Hepatocyte (in vitro differentiated cells): ENCODE measurements at regions not wholly inside any gene's neighbourhood (a gene's known extent, or its start where the extent isn't known, plus 50 kb on each side); places are given as distances from the start of the nearest gene placed in this dataset.

Experiments
- DNase-seq: peaks from one replicate; pipeline ENCODE4 v3.0.0-alpha.2; 2016; ENCODE audit warnings: low spot score
- H2AFZ ChIP-seq: fragments of 200-600 bp; sonication (generic); 2 replicates; pipeline ENCODE4 v1.6.0; 2016; ENCODE audit warnings: antibody characterized with exemption, mild to moderate bottlenecking
- H3K27ac ChIP-seq: fragments of 200-600 bp; sonication (generic); 2 replicates; pipeline ENCODE4 v1.5.1; 2016; ENCODE audit warnings: mild to moderate bottlenecking
- H3K27me3 ChIP-seq: fragments of 200-600 bp; sonication (generic); 2 replicates; pipeline ENCODE4 v1.6.1; 2016
- H3K36me3 ChIP-seq: fragments of 200-600 bp; sonication (generic); replicated peaks from 2 replicates; pipeline ENCODE4 v1.5.1; 2016; ENCODE audit warnings: low read depth; ENCODE audit not compliant: insufficient read depth
- H3K4me1 ChIP-seq: fragments of 200-600 bp; sonication (generic); 2 replicates; pipeline ENCODE4 v1.5.1; 2016; ENCODE audit warnings: mild to moderate bottlenecking, moderate library complexity; ENCODE audit not compliant: insufficient read depth
- H3K4me2 ChIP-seq: fragments of 200-600 bp; sonication (generic); 2 replicates; pipeline ENCODE4 v1.6.0; 2016
- H3K4me3 ChIP-seq: fragments of 200-600 bp; sonication (generic); 2 replicates; pipeline ENCODE4 v1.5.1; 2016; ENCODE audit warnings: mild to moderate bottlenecking
- H3K79me2 ChIP-seq: fragments of 200-600 bp; sonication (generic); 2 replicates; pipeline ENCODE4 v1.6.0; 2017; ENCODE audit warnings: mild to moderate bottlenecking
- H3K9me2 ChIP-seq: fragments of 200-600 bp; sonication (generic); replicated peaks from 2 replicates; pipeline ENCODE4 v1.6.0; 2017; ENCODE audit warnings: mild to moderate bottlenecking; ENCODE audit not compliant: insufficient read depth
- H3K9me3 ChIP-seq: fragments of 200-600 bp; sonication (generic); 2 replicates; pipeline ENCODE4 v1.5.1; 2016; ENCODE audit warnings: low read depth, mild to moderate bottlenecking
- H4K20me1 ChIP-seq: fragments of 200-600 bp; sonication (generic); 2 replicates; pipeline ENCODE4 v1.6.0; 2016; ENCODE audit warnings: mild to moderate bottlenecking; ENCODE audit not compliant: insufficient read depth, poor library complexity, severe bottlenecking
- CTCF ChIP-seq: fragments of 200-600 bp; sonication (generic); IDR thresholded peaks from 2 replicates; pipeline ENCODE4 v1.5.1; 2016; ENCODE audit warnings: antibody characterized with exemption, mild to moderate bottlenecking; ENCODE audit not compliant: poor library complexity
- EZH2 ChIP-seq: fragments of 200-600 bp; sonication (generic); IDR thresholded peaks from 2 replicates; pipeline ENCODE4 v1.6.1; 2016; ENCODE audit warnings: antibody characterized with exemption, mild to moderate bottlenecking, borderline replicate concordance
- EZH2phosphoT487 ChIP-seq: fragments of 200-600 bp; sonication (generic); IDR thresholded peaks from one replicate; pipeline ENCODE4 v1.6.1; 2018; ENCODE audit warnings: antibody characterized with exemption, mild to moderate bottlenecking, low read depth, moderate library complexity; ENCODE audit not compliant: unreplicated experiment, severe bottlenecking
- WGBS: methylation state at CpG from one replicate; pipeline ENCODE4 v1.1.6; 2016; ENCODE audit warnings: low lambda C conversion rate; ENCODE audit errors: missing lambda C conversion rate; 5-methylcytosine and 5-hydroxymethylcytosine counted together

DNA sequence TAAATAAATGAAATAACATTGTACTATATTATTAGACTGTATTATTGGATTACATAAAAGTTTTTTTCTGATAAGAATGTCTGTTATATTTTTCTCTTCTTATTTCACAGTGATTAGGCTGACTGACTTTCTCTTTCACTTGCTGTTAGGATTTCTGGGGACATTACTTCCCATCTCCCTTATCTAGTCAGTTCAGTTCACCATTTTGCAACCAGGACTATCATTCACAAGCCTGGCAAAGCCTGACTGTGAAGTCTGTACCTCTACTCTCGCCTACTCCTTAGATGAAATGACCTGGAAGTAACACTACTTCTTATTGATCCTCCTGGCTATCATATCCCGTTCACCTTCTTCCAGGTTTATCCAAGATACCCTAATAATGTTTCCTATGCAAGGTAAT is 676.6 kb downstream of the USP25 start:
- no peak for DNase-seq
- Histone ChIP-seq H3K4me1 (no peaks in the 10 kb centered on the region), H3K79me2 (no peaks in the 10 kb centered on the region), H4K20me1 (no peaks in the 10 kb centered on the region), H3K27me3 (no peaks in the 10 kb centered on the region), H3K36me3 (no peaks in the 10 kb centered on the region), H3K27ac (no peak overlapping the region), H3K9me2 (no peaks in the 10 kb centered on the region), H3K9me3 (no peaks in the 10 kb centered on the region), H3K4me2 (no peak overlapping the region), H3K4me3 (no peak overlapping the region), H2AFZ (no peak overlapping the region)
- TF ChIP-seq EZH2, result no peak
- TF ChIP-seq EZH2phosphoT487, result no peak
- TF ChIP-seq CTCF, result no peak
- WGBS, result 94% methylated on average over 2 of the region's 2 CpGs

DNA sequence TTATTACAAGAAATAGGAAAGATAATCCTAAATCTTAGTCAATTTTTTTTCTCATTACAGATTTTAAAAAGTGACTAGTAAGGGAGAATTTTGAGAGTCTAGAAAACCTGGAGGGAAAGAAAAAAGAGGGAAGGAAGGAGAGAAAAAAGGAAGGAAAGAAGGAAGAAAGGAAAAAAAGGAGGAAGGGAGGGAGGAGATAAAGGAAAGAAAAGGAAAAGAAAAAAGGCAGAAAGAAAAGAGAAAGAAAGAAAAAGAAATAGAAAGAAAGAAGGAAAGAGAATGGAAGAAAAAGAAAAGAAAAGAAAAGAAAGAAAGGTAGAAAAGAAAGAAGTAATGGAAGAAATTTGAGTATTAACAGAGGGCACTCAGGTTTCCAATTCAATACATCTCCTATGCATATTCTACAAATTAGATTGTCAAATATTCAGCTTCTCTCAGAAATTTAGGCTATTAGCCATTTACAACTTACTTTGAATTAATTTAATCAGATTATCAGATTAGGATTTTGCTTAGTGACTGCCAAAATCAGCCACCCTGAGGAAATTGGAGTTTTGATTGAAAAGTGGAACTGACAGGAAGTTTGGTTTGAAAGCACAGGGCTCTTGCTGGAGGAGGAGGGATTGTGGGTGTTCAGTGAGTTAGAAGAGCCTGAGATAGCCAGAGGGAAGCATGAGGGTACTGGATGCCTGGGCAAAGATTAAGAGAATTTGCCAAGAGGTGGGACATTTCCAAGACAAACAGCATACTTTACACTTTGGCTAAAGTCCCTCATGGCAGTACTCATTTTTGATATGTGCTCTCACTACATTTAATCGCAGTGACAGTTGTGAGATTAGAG is 677.8 kb downstream of the USP25 start:
- Histone ChIP-seq H2AFZ (no peak overlapping the region), H4K20me1 (no peaks in the 10 kb centered on the region), H3K9me3 (no peaks in the 10 kb centered on the region), H3K4me2 (no peak overlapping the region), H3K9me2 (no peaks in the 10 kb centered on the region), H3K4me3 (no peak overlapping the region), H3K79me2 (no peaks in the 10 kb centered on the region), H3K27me3 (no peaks in the 10 kb centered on the region), H3K4me1 (no peaks in the 10 kb centered on the region), H3K36me3 (no peaks in the 10 kb centered on the region), H3K27ac (no peak overlapping the region)
- 91% methylated on average over 1 of the region's 1 CpG for WGBS
- no peak for TF ChIP-seq EZH2phosphoT487
- TF ChIP-seq CTCF, result no peak
- no peak for TF ChIP-seq EZH2
- no peak for DNase-seq

- Histone ChIP-seq H4K20me1 (no peaks in the 10 kb centered on the region), H3K36me3 (no peaks in the 10 kb centered on the region), H3K9me3 (no peaks in the 10 kb centered on the region), H3K9me2 (no peaks in the 10 kb centered on the region), H2AFZ (no peak overlapping the region), H3K4me1 (no peaks in the 10 kb centered on the region), H3K27me3 (no peaks in the 10 kb centered on the region), H3K79me2 (no peaks in the 10 kb centered on the region), H3K4me3 (no peak overlapping the region), H3K4me2 (no peak overlapping the region), H3K27ac (no peak overlapping the region)
- DNase-seq, result no peak
- WGBS, result 79% methylated on average over 2 of the region's 2 CpGs
- TF ChIP-seq EZH2 (no peak), EZH2phosphoT487 (no peak), CTCF (no peak)
Measured at GRCh38 chr21:16408280-16408679, 678.5 kb downstream of the USP25 start.
